GM12878 (cell line): ENCODE measurements at regions not wholly inside any gene's neighbourhood (a gene's known extent, or its start where the extent isn't known, plus 50 kb on each side); places are given as distances from the start of the nearest gene placed in this dataset.

Experiments used
- ATAC-seq: fragments of 200-7000 bp; cut with Tn5 transposase; 3 replicates; pipeline ENCODE4 v1.9.1; 2020; ENCODE audit warnings: mild to moderate bottlenecking, moderate library complexity
- BruUV-seq: library from RNA; stranded (reverse); fragments of 400-500 nt; replicated peaks from 2 replicates; lab custom pipeline; 2021; lab: Mats Ljungman, UMichigan
- CTCF ChIA-PET: fragments of 300-600 bp; sonication (Branson Sonifier 250); formaldehyde crosslinking; extraction: SDS; loops from one replicate; lab custom pipeline; 2021; ENCODE audit warnings: inconsistent platforms; lab: Yijun Ruan, JAX
- POLR2A ChIA-PET: fragments of 350-600 bp; formaldehyde crosslinking; extraction: SDS; loops from one replicate; lab custom pipeline; 2021; ENCODE audit warnings: inconsistent platforms; lab: Charles Lee
- RAD21 ChIA-PET: fragments of 300-600 bp; sonication (Branson Sonifier 250); formaldehyde crosslinking; loops from one replicate; lab custom pipeline; 2023; ENCODE audit warnings: antibody characterized with exemption; ENCODE audit not compliant: unreplicated experiment; lab: Charles Lee
- SMC1A ChIA-PET: fragments of 300-600 bp; sonication (Branson Sonifier 250); formaldehyde crosslinking; loops from one replicate; lab custom pipeline; 2023; ENCODE audit not compliant: unreplicated experiment, uncharacterized antibody; lab: Charles Lee
- DNase-seq: peaks from one replicate; pipeline ENCODE4 v3.0.0-alpha.2; 2011; ENCODE audit warnings: low read depth, low spot score
- FAIRE-seq: peaks from 3 replicates; lab custom pipeline; 2011; peaks lifted over from hg19 to GRCh38; lab: Jason Lieb, UNC
- H2AFZ ChIP-seq: 2 replicates; pipeline ENCODE4 v1.6.0; 2011; ENCODE audit warnings: low read depth, low read length, control low read depth; ENCODE audit not compliant: control insufficient read depth
- H3K27ac ChIP-seq: 2 replicates; pipeline ENCODE4 v1.5.1; 2011; ENCODE audit warnings: control low read depth; ENCODE audit not compliant: control insufficient read depth, insufficient read depth
- H3K27me3 ChIP-seq, 2 experiments: replicated peaks in 1 of 2; 2 replicates each; pipeline versions ENCODE4 v1.6.0 to v1.6.1; 2011; ENCODE audit warnings: low read length in 1 of 2; ENCODE audit not compliant: control insufficient read depth in 2 of 2, insufficient read depth in 2 of 2
- H3K36me3 ChIP-seq, 2 experiments: 2 replicates each; pipeline ENCODE4 v1.5.1; 2011; ENCODE audit warnings: low read length in 1 of 2; ENCODE audit not compliant: control insufficient read depth in 2 of 2, insufficient read depth in 2 of 2
- H3K4me1 ChIP-seq: 2 replicates; pipeline ENCODE4 v1.6.1; 2011; ENCODE audit warnings: mild to moderate bottlenecking, low read length, moderate library complexity, mixed read lengths; ENCODE audit not compliant: control insufficient read depth, insufficient read depth
- H3K4me2 ChIP-seq: 2 replicates; pipeline ENCODE4 v1.6.0; 2011; ENCODE audit warnings: control low read depth; ENCODE audit not compliant: control insufficient read depth, insufficient read depth
- H3K4me3 ChIP-seq: fragments of 200-600 bp; sonication (generic); 2 replicates; pipeline ENCODE4 v1.5.1; 2016
- H3K79me2 ChIP-seq: 2 replicates; pipeline ENCODE4 v1.6.0; 2011; ENCODE audit warnings: low read length; ENCODE audit not compliant: control insufficient read depth, insufficient read depth
- H3K9ac ChIP-seq: 2 replicates; pipeline ENCODE4 v1.8.0; 2011; ENCODE audit warnings: low read length, control low read depth, mixed read lengths; ENCODE audit not compliant: control insufficient read depth, insufficient read depth
- H3K9me3 ChIP-seq: replicated peaks from 3 replicates; pipeline ENCODE4 v1.5.1; 2011; ENCODE audit warnings: mild to moderate bottlenecking, low read length; ENCODE audit not compliant: control insufficient read depth, insufficient read depth
- H4K20me1 ChIP-seq: 2 replicates; pipeline ENCODE4 v1.6.0; 2011; ENCODE audit not compliant: control insufficient read depth, insufficient read depth
- CHD2 ChIP-seq: IDR thresholded peaks from 2 replicates; pipeline ENCODE4 v1.6.1; 2011; ENCODE audit warnings: low read depth, low read length, improper control_type of control experiment, borderline replicate concordance
- NR2C2 ChIP-seq: IDR thresholded peaks from 2 replicates; pipeline ENCODE4 v1.6.1; 2011; ENCODE audit warnings: borderline replicate concordance, low read depth; ENCODE audit not compliant: control insufficient read depth, insufficient read length
- PML ChIP-seq: IDR thresholded peaks from 2 replicates; pipeline ENCODE4 v1.6.1; 2012; ENCODE audit warnings: low read length, inconsistent platforms
- SRF ChIP-seq, 2 experiments: IDR thresholded peaks; 2 replicates each; pipeline ENCODE4 v1.6.1; 2011; ENCODE audit warnings: low read depth in 2 of 2, low read length in 2 of 2, mild to moderate bottlenecking in 1 of 2, moderate library complexity in 1 of 2
- ZNF207 ChIP-seq: fragments of 450-650 bp; IDR thresholded peaks from 2 replicates; pipeline ENCODE4 v1.6.1; 2014; ENCODE audit warnings: antibody characterized with exemption, mild to moderate bottlenecking, borderline replicate concordance
- ZNF384 ChIP-seq: IDR thresholded peaks from 2 replicates; pipeline ENCODE4 v1.6.1; 2012; ENCODE audit warnings: low read depth, mild to moderate bottlenecking, low read length, improper control_type of control experiment, borderline replicate concordance
- WGBS: methylation state at CpG from one replicate; pipeline ENCODE4 v1.1.6; 2016; ENCODE audit warnings: low lambda C conversion rate; ENCODE audit not compliant: insufficient replicate concordance, insufficient coverage; ENCODE audit errors: missing lambda C conversion rate; 5-methylcytosine and 5-hydroxymethylcytosine counted together
- in situ Hi-C: fragments of 300-500 bp; cut with MboI; formaldehyde crosslinking; loops from 9 replicates; pipeline ENCODE4 v1.14.3; 2018; ENCODE audit warnings: mixed read lengths
- intact Hi-C: fragments of 100-400 bp; cut with micrococcal nuclease; formaldehyde crosslinking; loops from one replicate; pipeline ENCODE4 v1.14.2; 2022; ENCODE audit not compliant: unreplicated experiment
- TF ChIP-seq, protein P1 (sequence below): fragments of 450-650 bp; IDR thresholded peaks from 2 replicates; pipeline ENCODE4 v1.6.1; 2018; ENCODE audit warnings: mild to moderate bottlenecking, low read depth, moderate library complexity; ENCODE audit not compliant: partially characterized antibody
- TF ChIP-seq, protein P2 (sequence below): IDR thresholded peaks from 2 replicates; pipeline ENCODE4 v1.6.1; 2012; ENCODE audit warnings: mild to moderate bottlenecking, low read depth, low read length

GRCh38 chr13:21796066-21796465, 125.2 kb downstream of the FGF9 start (continued):
- TF ChIP-seq, protein P1, sequence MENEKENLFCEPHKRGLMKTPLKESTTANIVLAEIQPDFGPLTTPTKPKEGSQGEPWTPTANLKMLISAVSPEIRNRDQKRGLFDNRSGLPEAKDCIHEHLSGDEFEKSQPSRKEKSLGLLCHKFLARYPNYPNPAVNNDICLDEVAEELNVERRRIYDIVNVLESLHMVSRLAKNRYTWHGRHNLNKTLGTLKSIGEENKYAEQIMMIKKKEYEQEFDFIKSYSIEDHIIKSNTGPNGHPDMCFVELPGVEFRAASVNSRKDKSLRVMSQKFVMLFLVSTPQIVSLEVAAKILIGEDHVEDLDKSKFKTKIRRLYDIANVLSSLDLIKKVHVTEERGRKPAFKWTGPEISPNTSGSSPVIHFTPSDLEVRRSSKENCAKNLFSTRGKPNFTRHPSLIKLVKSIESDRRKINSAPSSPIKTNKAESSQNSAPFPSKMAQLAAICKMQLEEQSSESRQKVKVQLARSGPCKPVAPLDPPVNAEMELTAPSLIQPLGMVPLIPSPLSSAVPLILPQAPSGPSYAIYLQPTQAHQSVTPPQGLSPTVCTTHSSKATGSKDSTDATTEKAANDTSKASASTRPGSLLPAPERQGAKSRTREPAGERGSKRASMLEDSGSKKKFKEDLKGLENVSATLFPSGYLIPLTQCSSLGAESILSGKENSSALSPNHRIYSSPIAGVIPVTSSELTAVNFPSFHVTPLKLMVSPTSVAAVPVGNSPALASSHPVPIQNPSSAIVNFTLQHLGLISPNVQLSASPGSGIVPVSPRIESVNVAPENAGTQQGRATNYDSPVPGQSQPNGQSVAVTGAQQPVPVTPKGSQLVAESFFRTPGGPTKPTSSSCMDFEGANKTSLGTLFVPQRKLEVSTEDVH: no peak
- TF ChIP-seq PML (no peak), SRF (IDR thresholded peaks at IDR 0.05; ENCODE audit: low read depth in 2 of 2, low read length in 2 of 2) (no peak)

DNA sequence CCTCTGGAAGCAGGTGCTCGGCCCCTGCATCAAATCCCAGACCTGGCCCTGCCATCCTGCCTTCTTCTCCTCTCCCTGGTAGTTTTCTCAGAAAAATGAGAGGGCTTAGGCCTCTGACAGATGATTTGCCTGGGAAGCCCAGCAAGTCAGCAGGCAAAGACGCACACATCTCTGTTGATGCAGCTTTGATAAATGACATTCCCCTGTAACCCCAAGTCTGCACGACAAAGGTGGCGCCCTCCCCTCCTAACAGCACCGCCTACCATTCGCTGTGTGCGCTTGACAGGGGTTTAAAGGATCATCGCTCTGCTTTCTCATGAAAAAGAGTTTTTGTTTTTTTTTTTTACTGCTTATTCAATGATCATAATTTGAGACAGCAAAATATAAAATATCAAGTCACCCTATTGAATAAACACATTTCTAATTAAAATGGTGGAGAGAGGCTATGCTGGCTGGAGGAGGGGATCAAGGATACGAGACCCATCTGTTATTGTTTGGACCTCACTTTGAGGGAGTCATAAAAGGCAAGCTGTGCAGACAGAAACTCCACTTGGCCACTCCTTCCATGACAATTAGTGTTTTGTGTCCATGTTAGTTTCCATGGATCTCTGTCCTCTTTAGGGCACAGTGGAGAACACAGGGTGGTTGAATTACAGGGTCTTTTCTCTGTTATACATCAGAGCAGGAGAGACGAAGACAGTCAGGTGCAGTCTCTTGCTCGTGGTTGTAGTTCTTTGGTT, 126.1 kb downstream of the FGF9 start:
- no peak for FAIRE-seq
- TF ChIP-seq ZNF384 (no peak), ZNF207 (no peak), NR2C2 (no peak), CHD2 (no peak)
- TF ChIP-seq, protein P1: no peak
- TF ChIP-seq, protein P2, sequence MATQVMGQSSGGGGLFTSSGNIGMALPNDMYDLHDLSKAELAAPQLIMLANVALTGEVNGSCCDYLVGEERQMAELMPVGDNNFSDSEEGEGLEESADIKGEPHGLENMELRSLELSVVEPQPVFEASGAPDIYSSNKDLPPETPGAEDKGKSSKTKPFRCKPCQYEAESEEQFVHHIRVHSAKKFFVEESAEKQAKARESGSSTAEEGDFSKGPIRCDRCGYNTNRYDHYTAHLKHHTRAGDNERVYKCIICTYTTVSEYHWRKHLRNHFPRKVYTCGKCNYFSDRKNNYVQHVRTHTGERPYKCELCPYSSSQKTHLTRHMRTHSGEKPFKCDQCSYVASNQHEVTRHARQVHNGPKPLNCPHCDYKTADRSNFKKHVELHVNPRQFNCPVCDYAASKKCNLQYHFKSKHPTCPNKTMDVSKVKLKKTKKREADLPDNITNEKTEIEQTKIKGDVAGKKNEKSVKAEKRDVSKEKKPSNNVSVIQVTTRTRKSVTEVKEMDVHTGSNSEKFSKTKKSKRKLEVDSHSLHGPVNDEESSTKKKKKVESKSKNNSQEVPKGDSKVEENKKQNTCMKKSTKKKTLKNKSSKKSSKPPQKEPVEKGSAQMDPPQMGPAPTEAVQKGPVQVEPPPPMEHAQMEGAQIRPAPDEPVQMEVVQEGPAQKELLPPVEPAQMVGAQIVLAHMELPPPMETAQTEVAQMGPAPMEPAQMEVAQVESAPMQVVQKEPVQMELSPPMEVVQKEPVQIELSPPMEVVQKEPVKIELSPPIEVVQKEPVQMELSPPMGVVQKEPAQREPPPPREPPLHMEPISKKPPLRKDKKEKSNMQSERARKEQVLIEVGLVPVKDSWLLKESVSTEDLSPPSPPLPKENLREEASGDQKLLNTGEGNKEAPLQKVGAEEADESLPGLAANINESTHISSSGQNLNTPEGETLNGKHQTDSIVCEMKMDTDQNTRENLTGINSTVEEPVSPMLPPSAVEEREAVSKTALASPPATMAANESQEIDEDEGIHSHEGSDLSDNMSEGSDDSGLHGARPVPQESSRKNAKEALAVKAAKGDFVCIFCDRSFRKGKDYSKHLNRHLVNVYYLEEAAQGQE: no peak

More for the DNA sequence above, 126.1 kb downstream of the FGF9 start:
- SMC1A ChIA-PET: no interaction called here
- in situ Hi-C loops (no loop called here), intact Hi-C loops (no loop called here)
- POLR2A ChIA-PET: no interaction called here
- CTCF ChIA-PET: interaction anchor here (1.4 kb wide), 1 partner anchor 159 kb away, joined by 3 read pairs; no protein-coding TSS in a partner anchor
- no peaks in the 10 kb centered on the region; the same call in 2 of the 3 replicates for H3K9me3 ChIP-seq
- no peak overlapping the region for H3K4me2 ChIP-seq
- no peaks in the 10 kb centered on the region for H3K4me1 ChIP-seq
- no peak overlapping the region for H3K4me3 ChIP-seq
- RAD21 ChIA-PET: no interaction called here
- no peak overlapping the region for H3K27ac ChIP-seq
- DNase-seq (no peak), ATAC-seq (no peak)
- no peaks in the 10 kb centered on the region for H3K36me3 ChIP-seq
- H3K9ac ChIP-seq: no peak overlapping the region
- WGBS: 39% methylated on average over 11 of the region's 11 CpGs
- no peak overlapping the region for H2AFZ ChIP-seq
- no peaks in the 10 kb centered on the region for H3K79me2 ChIP-seq
- BruUV-seq: no TSS peak
- H3K27me3 ChIP-seq: no peaks in the 10 kb centered on the region
- H4K20me1 ChIP-seq: no peaks in the 10 kb centered on the region
